GM12865 (cell line): ENCODE measurements at regions not wholly inside any gene's neighbourhood (a gene's known extent, or its start where the extent isn't known, plus 50 kb on each side); places are given as distances from the start of the nearest gene placed in this dataset.

Source experiments
- DNase-seq: peaks from one replicate; pipeline ENCODE4 v3.0.0; 2010; ENCODE audit warnings: low read depth
- H3K4me3 ChIP-seq: 2 replicates; pipeline ENCODE4 v1.5.1; 2011; ENCODE audit warnings: mild to moderate bottlenecking, low read depth, low read length, control low read depth
- TF ChIP-seq, protein P1 (sequence below): IDR thresholded peaks from 2 replicates; pipeline ENCODE4 v1.5.1; 2011; ENCODE audit warnings: low read length, control low read depth, low read depth, inconsistent platforms; ENCODE audit not compliant: insufficient read depth; ENCODE audit errors: missing control alignments

DNA sequence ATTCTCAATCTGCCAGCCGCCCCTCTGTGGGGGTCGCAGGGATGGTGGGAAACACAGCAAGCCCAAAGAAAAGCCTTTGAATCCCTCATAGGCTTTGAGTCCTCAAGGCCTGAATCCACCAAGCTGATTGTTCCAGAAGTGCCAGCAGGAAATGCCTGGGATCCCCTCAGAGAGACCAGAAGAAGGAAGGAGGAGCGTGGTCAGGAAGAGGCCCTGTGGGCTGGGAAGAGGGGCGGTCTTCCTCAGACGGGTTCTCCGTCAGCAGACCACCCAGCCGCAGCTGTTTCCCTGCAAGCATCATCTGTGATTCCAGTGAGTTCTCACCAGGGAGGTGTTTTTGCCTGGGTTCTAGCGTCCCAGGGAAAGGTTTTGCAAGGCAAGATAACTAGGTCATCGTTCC is 190.0 kb upstream of the KLF6 start:
- no peak overlapping the region for H3K4me3 ChIP-seq
- TF ChIP-seq, protein P1, sequence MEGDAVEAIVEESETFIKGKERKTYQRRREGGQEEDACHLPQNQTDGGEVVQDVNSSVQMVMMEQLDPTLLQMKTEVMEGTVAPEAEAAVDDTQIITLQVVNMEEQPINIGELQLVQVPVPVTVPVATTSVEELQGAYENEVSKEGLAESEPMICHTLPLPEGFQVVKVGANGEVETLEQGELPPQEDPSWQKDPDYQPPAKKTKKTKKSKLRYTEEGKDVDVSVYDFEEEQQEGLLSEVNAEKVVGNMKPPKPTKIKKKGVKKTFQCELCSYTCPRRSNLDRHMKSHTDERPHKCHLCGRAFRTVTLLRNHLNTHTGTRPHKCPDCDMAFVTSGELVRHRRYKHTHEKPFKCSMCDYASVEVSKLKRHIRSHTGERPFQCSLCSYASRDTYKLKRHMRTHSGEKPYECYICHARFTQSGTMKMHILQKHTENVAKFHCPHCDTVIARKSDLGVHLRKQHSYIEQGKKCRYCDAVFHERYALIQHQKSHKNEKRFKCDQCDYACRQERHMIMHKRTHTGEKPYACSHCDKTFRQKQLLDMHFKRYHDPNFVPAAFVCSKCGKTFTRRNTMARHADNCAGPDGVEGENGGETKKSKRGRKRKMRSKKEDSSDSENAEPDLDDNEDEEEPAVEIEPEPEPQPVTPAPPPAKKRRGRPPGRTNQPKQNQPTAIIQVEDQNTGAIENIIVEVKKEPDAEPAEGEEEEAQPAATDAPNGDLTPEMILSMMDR = no peak
- DNase-seq = no peak

DNA sequence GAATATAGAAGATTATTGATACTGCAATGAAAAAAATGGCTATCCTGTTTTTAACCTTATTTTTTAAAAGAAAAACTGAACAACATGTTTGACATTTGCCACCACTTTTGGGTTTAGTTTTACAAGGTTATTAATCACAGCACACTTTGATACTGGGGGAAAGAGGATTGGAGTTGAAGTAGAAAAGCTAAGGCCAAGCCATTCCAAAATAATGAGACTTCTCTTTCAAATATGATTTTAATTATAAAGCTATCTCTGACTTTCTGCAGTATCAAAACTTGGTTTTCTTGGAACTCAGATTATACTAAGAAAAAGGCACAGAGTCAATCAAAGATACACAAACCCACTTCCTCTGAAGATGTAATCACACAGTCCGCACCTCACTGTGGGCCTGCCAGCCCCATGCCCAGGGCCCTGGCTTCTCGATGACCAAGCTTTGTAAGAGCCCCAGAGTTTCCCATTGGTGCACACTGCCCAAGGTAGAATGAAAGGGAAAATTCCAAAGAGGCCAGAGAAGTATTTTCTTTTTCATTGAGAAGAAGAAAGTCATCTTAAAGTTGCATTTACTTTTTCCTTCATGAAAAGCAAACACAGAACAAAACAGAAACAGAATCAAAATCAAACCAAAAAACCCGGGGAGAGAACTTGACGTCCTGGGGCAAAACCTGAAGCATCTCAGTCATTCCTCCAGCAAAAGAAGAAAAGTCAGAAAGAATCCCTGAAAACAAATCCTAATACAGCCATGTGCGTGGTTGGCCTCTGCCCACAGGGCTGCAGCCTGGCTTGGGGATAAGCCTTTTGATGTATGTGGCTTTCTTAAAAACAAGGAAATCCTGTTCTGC is 187.7 kb upstream of the KLF6 start:
- TF ChIP-seq, protein P1 = no peak
- no peak overlapping the region for H3K4me3 ChIP-seq
- DNase-seq = no peak

DNA sequence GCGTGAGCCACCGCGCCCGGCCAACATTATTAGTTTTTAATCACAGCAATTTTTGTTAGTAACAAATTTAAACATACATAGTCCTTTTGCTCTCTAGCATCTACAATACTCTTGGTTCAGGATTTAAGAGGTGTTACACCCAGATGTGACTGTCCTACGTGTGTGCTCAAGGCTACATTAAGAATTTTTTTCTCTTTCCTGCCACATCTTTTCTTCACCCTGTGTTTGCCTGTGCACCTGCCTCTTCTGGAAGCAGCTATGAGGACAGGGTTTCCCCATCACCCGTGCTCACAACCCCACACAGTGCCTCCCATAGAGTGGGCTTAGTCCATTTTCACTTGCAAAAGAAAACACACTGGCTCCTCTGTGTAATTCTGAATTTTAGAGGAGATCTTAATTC is 186.7 kb upstream of the KLF6 start:
- TF ChIP-seq, protein P1 = no peak
- H3K4me3 ChIP-seq = no peak overlapping the region
- no peak for DNase-seq

DNA sequence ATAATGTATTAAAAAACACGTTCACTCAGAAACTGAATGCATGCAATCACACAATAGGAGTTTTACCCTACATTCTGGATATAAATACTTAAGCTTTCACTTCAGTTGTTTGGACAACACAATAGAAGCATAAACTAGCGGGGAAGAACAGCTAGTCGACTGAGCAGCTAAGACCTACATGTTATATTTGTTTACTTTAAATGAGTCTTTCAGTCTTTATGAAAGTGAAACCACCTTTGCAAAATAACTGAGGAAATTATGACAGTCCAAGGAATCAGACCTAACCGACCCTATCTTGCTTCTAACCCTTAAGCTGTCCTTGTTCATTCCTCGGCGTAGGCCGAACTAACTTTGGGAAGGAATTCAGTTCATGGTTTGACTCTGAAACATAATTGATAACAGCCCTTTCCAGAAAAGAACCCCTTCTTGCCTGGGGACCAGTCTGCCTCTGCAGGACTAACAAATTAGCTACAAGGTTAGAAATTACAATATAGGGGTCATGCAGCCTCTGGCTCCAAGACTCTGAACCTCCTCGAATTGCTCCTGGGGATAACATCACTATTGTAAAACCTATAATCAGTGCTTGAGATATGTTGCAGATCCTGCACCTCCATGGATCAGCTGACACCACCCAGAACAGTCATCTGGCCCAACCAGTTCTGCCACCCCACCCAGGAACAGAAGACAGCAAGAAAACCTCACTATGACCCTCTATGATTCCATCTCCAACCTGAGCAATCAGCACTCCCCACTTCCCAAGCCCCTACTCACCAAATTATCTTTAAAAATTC is 185.1 kb upstream of the KLF6 start:
- no peak for DNase-seq
- no peak overlapping the region for H3K4me3 ChIP-seq
- TF ChIP-seq, protein P1 = no peak

DNA sequence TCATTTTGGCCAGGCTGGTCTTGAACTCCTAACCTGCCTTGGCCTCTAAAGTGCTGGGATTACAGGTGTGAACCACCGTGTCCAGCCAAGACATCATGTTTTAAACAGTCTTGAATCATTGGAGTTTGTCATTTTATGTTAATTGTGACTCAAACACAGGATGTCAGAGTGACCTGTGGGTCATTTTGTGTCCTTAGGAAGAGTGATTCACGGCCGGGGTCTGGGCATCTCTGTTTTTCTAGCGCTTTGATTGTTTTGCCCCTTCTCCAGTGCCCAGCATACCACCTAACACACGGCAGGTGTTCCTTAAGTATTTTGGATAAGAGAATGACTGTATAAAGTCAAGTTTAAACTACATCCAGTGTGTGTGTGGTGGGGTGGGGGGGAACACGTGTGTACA is 183.7 kb upstream of the KLF6 start:
- TF ChIP-seq, protein P1 = no peak
- no peak for DNase-seq
- no peak overlapping the region for H3K4me3 ChIP-seq

DNA sequence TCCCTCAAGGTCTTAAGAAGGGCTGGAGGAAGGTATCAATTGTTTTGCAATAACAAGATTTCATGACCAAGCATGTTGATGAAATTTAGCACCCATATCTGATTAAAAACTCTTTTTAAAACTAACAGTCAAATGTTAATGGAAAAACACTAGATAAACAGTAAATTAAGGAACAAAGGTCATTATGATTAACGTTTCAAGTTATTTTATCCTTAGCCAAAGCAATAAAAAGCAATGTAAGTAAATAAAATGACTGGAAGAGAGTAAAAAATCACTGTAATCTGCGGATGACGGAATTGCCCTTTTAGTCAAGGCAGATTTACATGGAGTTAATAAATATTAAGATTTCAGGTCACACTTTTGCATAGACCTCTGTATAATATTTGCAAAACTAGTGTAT is 179.5 kb upstream of the KLF6 start:
- TF ChIP-seq, protein P1 = no peak
- no peak for DNase-seq
- no peak overlapping the region for H3K4me3 ChIP-seq
